HG02763 (cell line): ENCODE measurements at regions not wholly inside any gene's neighbourhood (a gene's known extent, or its start where the extent isn't known, plus 50 kb on each side); places are given as distances from the start of the nearest gene placed in this dataset.
"Not testable (repeated sequence)": the region's sequence is repeated elsewhere in the genome, so short reads cannot be mapped to it uniquely, and the experiment has no call there.

Experiments used
- ATAC-seq: cut with Tn5 transposase; IDR thresholded peaks from one replicate; pipeline ENCODE4 v1.9.1; 2021; ENCODE audit warnings: mild to moderate bottlenecking, moderate library complexity; ENCODE audit not compliant: unreplicated experiment

GRCh38 chr1:94675373-94675772, 133.8 kb upstream of the F3 start:
- ATAC-seq, result no peak

- no peak for ATAC-seq
Measured at GRCh38 chr1:94674876-94675275, 133.3 kb upstream of the F3 start.

GRCh38 chr1:94672934-94673333, 131.4 kb upstream of the F3 start:
- no peak for ATAC-seq

GRCh38 chr1:94672001-94672400, 130.4 kb upstream of the F3 start:
- ATAC-seq, result no peak

GRCh38 chr1:94670273-94670672, 128.7 kb upstream of the F3 start:
- no peak for ATAC-seq

GRCh38 chr1:94669198-94669597, 127.6 kb upstream of the F3 start:
- no peak for ATAC-seq

GRCh38 chr1:94668528-94668927, 127.0 kb upstream of the F3 start:
- ATAC-seq, result no peak

- ATAC-seq, result no peak
Measured at GRCh38 chr1:94667818-94668217, 126.3 kb upstream of the F3 start.

- ATAC-seq, result no peak
Measured at GRCh38 chr1:94666797-94667196, 125.2 kb upstream of the F3 start.

- ATAC-seq, result no peak
Measured at GRCh38 chr1:94661431-94661932, 119.9 kb upstream of the F3 start.

GRCh38 chr1:94660994-94661393, 119.4 kb upstream of the F3 start:
- ATAC-seq, result no peak

GRCh38 chr1:94660258-94660657, 118.7 kb upstream of the F3 start:
- no peak for ATAC-seq

- ATAC-seq, result not testable (repeated sequence)
Measured at GRCh38 chr1:94659202-94659601, 117.6 kb upstream of the F3 start.

- ATAC-seq, result no peak
Measured at GRCh38 chr1:94658221-94658620, 116.7 kb upstream of the F3 start.

- not testable (repeated sequence) for ATAC-seq
Measured at GRCh38 chr1:94657776-94658175, 116.2 kb upstream of the F3 start.

- no peak for ATAC-seq
Measured at GRCh38 chr1:94656967-94657366, 115.4 kb upstream of the F3 start.

- ATAC-seq, result no peak
Measured at GRCh38 chr1:94654919-94655318, 113.4 kb upstream of the F3 start.

- ATAC-seq, result no peak
Measured at GRCh38 chr1:94654459-94654858, 112.9 kb upstream of the F3 start.

- no peak for ATAC-seq
Measured at GRCh38 chr1:94654031-94654430, 112.5 kb upstream of the F3 start.

GRCh38 chr1:94653454-94653853, 111.9 kb upstream of the F3 start:
- no peak for ATAC-seq

GRCh38 chr1:94651076-94651475, 109.5 kb upstream of the F3 start:
- no peak for ATAC-seq

GRCh38 chr1:94650301-94650700, 108.7 kb upstream of the F3 start:
- no peak for ATAC-seq

GRCh38 chr1:94648225-94649007, 106.9 kb upstream of the F3 start:
- ATAC-seq, result no peak
